ENCODE measurements at regions not wholly inside any gene's neighbourhood (a gene's known extent, or its start where the extent isn't known, plus 50 kb on each side); places are given as distances from the start of the nearest gene placed in this dataset.

DNA sequence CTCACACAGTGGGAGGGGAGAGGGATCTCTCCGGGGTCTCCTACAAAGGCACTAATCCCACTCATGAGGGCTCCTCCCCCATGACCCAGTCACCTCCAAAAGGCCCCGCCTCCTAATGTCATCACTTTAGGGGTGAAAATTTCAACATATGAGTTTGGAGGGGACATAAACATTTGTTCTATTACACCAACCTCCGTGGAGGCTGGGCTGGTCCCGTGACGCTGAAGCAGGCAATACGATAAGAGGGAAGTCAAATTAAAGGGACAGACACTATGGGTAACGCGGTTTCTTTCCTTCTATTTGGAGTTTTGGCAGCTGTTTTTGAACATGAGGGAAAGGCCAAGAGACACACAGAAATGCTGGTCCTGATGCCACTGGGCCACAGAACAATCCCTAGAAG is 175.7 kb upstream of the VASH1 start:
- Histone ChIP-seq H3K9me3 (no peaks in the 10 kb centered on the region), H3K4me1 (peaks cover 0 to 33% (median 11%) of the 10 kb centered on the region in 6 donors), H3K27me3 (replicated peaks in 1 of 7) (no peaks in the 10 kb centered on the region), H3K36me3 (no peaks in the 10 kb centered on the region), H3K4me3 (no peak overlapping the region), H3K27ac (peak overlapping the region in 2 of 8 donors; percentile 56 to 57)
- 27 to 37% (median 33%) methylated on average over 8 of the region's 8 CpGs for WGBS, 5 donors
- no peak for DNase-seq
- no peak for TF ChIP-seq POLR2A (IDR thresholded peaks at IDR 0.05)
- TF ChIP-seq, protein P1, sequence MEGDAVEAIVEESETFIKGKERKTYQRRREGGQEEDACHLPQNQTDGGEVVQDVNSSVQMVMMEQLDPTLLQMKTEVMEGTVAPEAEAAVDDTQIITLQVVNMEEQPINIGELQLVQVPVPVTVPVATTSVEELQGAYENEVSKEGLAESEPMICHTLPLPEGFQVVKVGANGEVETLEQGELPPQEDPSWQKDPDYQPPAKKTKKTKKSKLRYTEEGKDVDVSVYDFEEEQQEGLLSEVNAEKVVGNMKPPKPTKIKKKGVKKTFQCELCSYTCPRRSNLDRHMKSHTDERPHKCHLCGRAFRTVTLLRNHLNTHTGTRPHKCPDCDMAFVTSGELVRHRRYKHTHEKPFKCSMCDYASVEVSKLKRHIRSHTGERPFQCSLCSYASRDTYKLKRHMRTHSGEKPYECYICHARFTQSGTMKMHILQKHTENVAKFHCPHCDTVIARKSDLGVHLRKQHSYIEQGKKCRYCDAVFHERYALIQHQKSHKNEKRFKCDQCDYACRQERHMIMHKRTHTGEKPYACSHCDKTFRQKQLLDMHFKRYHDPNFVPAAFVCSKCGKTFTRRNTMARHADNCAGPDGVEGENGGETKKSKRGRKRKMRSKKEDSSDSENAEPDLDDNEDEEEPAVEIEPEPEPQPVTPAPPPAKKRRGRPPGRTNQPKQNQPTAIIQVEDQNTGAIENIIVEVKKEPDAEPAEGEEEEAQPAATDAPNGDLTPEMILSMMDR (IDR thresholded peaks at IDR 0.05 in 8 of 11, conservative IDR thresholded peaks at IDR 0.05 in 3 of 11): no peak
- TF ChIP-seq POLR2AphosphoS5 (IDR thresholded peaks at IDR 0.05): no peak
- intact Hi-C loops (cut with DNase I; ENCODE audit: low total_unique reads): no loop called here

DNA sequence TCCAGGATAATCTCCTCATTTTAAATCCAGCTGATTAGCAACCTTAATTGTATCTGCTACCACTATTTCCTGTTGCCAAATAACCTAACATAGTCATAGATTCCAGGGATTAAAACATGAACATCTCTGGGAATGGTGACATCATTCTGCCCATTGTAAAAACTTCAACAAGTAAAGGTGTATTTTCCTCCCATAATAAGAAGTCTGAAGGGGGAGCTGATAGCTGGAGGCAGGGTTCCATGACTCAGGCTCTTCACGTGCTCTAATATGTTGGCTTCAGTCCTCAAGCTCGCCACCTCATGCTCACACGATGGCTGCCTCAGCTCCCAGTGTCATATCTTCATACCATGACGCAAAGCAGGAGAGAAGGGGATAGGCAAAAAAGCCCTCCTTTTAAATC is 172.0 kb upstream of the VASH1 start:
- DNase-seq: no peak
- intact Hi-C loops (cut with DNase I; ENCODE audit: low total_unique reads): no loop called here
- no peak overlapping the region for H3K27ac ChIP-seq
- TF ChIP-seq POLR2AphosphoS5 (IDR thresholded peaks at IDR 0.05) (no peak), POLR2A (IDR thresholded peaks at IDR 0.05) (no peak)
- TF ChIP-seq, protein P1 (IDR thresholded peaks at IDR 0.05 in 8 of 11, conservative IDR thresholded peaks at IDR 0.05 in 3 of 11): no peak
- H3K27me3 ChIP-seq (replicated peaks in 1 of 7): peaks cover 0 to 5% (median 0%) of the 10 kb centered on the region in 7 donors
- no peaks in the 10 kb centered on the region for H3K9me3 ChIP-seq
- peaks cover 0 to 27% (median 11%) of the 10 kb centered on the region in 6 donors for H3K4me1 ChIP-seq
- 94 to 100% (median 96%) methylated on average over 4 of the region's 4 CpGs for WGBS, 5 donors
- H3K36me3 ChIP-seq: no peaks in the 10 kb centered on the region
- no peak overlapping the region for H3K4me3 ChIP-seq

DNA sequence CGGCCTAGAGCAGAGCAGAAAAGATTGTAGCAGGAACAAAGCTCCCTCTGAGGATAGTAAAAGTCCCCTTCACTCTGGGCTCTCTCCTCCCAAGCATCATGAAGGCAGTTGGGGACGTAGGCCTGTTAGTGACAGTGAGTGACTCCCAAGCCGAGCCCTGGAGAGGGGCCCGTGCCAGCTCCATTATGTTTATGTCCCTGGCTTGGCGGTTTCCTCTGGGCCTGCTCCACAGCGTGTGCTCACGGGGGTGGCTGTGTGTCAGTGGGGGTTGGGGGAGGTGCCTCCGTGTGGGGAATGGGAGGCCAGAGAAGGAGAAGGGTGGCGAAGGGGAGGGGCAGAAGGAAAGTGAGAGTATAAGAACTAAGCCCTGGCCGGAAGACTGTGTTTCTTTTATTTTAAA is 170.0 kb upstream of the VASH1 start:
- WGBS, 5 donors: 51 to 67% (median 58%) methylated on average over 10 of the region's 10 CpGs
- no peak for DNase-seq
- TF ChIP-seq, protein P1 (IDR thresholded peaks at IDR 0.05 in 8 of 11, conservative IDR thresholded peaks at IDR 0.05 in 3 of 11): no peak
- TF ChIP-seq POLR2A (IDR thresholded peaks at IDR 0.05) (no peak), POLR2AphosphoS5 (IDR thresholded peaks at IDR 0.05) (no peak)

DNA sequence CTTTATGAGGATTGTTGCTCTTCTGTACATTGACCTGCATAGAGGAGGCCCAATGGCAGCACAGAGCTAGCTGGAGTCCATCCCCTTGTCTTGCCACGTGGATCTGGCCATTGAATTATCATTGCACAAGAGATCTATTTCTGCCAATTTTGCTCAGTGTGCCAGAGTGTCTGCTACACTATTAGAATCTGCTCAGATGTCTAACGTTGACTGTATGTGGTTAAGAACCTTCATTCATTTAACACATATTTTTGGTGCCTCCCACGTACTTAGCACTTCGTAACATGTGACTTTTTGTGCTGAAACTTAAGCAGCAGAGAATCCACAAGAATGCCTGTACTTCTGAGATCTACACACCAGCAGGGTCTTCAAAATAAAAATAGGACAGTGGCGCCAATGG is 166.0 kb upstream of the VASH1 start:
- Histone ChIP-seq H3K4me3 (no peak overlapping the region), H3K27ac (no peak overlapping the region), H3K4me1 (peaks cover 0 to 8% (median 0%) of the 10 kb centered on the region in 6 donors), H3K27me3 (replicated peaks in 1 of 7) (peaks cover 0 to 15% (median 0%) of the 10 kb centered on the region in 7 donors), H3K36me3 (no peaks in the 10 kb centered on the region), H3K9me3 (no peaks in the 10 kb centered on the region)
- TF ChIP-seq POLR2A (IDR thresholded peaks at IDR 0.05) (no peak), POLR2AphosphoS5 (IDR thresholded peaks at IDR 0.05) (no peak)
- TF ChIP-seq, protein P1 (IDR thresholded peaks at IDR 0.05 in 8 of 11, conservative IDR thresholded peaks at IDR 0.05 in 3 of 11): no peak
- intact Hi-C loops (cut with DNase I; ENCODE audit: low total_unique reads): no loop called here
- no peak for DNase-seq
- 61 to 70% (median 66%) methylated on average over 5 of the region's 5 CpGs for WGBS, 5 donors

More for the DNA sequence above, 170.0 kb upstream of the VASH1 start:
- Histone ChIP-seq H3K27ac (no peak overlapping the region), H3K36me3 (no peaks in the 10 kb centered on the region), H3K4me3 (no peak overlapping the region), H3K4me1 (peaks cover 0 to 7% (median 0%) of the 10 kb centered on the region in 6 donors), H3K27me3 (replicated peaks in 1 of 7) (peaks cover 0 to 7% (median 0%) of the 10 kb centered on the region in 7 donors), H3K9me3 (no peaks in the 10 kb centered on the region)
- intact Hi-C loops (cut with DNase I; ENCODE audit: low total_unique reads): no loop called here
